ENCODE measurements at regions not wholly inside any gene's neighbourhood (a gene's known extent, or its start where the extent isn't known, plus 50 kb on each side); places are given as distances from the start of the nearest gene placed in this dataset.

DNA sequence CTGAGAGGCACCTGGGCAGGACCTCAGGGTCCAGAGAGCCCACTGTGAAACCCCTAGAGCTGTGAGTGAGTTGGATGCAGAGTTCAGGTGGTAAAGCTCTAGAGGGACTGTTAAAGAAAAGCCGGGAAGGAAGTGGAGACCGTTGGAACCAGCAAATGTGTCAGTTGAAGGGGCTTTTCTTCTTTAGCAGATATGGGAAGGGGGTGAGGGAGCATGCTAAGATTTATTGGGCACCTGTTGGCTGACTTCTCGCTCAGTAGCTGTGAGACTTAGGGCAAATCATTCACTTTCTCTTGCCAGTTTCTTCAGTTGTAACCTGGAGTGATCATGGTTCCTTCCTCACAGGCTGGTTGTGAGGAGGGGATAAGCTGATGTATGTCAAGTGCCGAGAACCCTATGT, 287.7 kb downstream of the DHX35 start:
- TF ChIP-seq CTCF (IDR thresholded peaks at IDR 0.05; ENCODE audit: unreplicated experiment) = no peak
- Mint-ChIP-seq H3K9me3 (ENCODE audit: low read depth) (no peaks in the 10 kb centered on the region), H3K4me3 (ENCODE audit: low read depth) (no peak overlapping the region), H3K36me3 (ENCODE audit: insufficient read depth) (no peaks in the 10 kb centered on the region), H3K27me3 (peaks cover 29% of the 10 kb centered on the region), H3K4me1 (ENCODE audit: low read depth) (no peaks in the 10 kb centered on the region), H3K27ac (no peak overlapping the region)
- DNase-seq (ENCODE audit: low spot score, unreplicated experiment) = no peak

DNA sequence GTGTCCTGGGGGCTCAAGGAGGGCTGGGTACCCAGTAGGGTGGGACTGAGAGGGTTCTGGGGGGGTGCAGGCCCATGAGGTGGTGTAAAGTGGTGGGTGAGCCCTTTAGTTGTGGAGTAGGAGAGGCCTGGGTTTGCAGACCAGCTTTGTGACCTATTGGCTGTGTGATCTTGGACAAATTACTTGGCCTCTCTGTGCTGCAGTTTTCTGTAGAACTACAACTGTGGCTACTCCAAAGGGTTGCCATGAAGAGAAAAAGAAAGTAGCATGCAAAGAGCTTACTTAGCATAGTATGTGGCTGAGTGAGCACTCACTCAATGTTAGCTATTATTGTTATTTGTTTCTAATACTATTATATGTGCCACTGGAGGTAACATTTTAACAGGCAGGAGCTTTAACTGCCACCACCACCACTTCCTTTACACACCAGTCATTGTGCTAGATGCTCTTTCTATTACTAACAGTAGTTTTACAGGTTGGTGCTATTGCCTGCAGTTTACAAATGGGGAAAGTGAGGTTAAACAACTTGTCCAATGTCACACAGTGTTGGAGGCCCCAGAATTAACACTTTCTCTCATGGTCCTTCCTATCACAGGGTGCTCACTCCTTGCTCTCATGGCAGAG, 286.8 kb downstream of the DHX35 start:
- no peaks in the 10 kb centered on the region for H3K9me3 Mint-ChIP-seq (ENCODE audit: low read depth)
- no peaks in the 10 kb centered on the region for H3K4me1 Mint-ChIP-seq (ENCODE audit: low read depth)
- H3K36me3 Mint-ChIP-seq (ENCODE audit: insufficient read depth) = no peaks in the 10 kb centered on the region
- TF ChIP-seq CTCF (IDR thresholded peaks at IDR 0.05; ENCODE audit: unreplicated experiment) = no peak
- H3K27me3 Mint-ChIP-seq = peaks cover 31% of the 10 kb centered on the region
- no peak for DNase-seq (ENCODE audit: low spot score, unreplicated experiment)
- H3K4me3 Mint-ChIP-seq (ENCODE audit: low read depth) = no peak overlapping the region
- no peak overlapping the region for H3K27ac Mint-ChIP-seq

GRCh38 chr20:39248171-39248861, 286.2 kb downstream of the DHX35 start:
- Mint-ChIP-seq H3K4me3 (ENCODE audit: low read depth) (no peak overlapping the region), H3K27me3 (peaks cover 34% of the 10 kb centered on the region), H3K36me3 (ENCODE audit: insufficient read depth) (no peaks in the 10 kb centered on the region), H3K27ac (no peak overlapping the region), H3K4me1 (ENCODE audit: low read depth) (no peaks in the 10 kb centered on the region), H3K9me3 (ENCODE audit: low read depth) (peaks cover 2% of the 10 kb centered on the region)
- no peak for TF ChIP-seq CTCF (IDR thresholded peaks at IDR 0.05; ENCODE audit: unreplicated experiment)
- no peak for DNase-seq (ENCODE audit: low spot score, unreplicated experiment)

GRCh38 chr20:39246436-39246835, 284.3 kb downstream of the DHX35 start:
- H3K9me3 Mint-ChIP-seq (ENCODE audit: low read depth) = peaks cover 12% of the 10 kb centered on the region

More at GRCh38 chr20:39246436-39246835, 284.3 kb downstream of the DHX35 start:
- no peak overlapping the region for H3K4me3 Mint-ChIP-seq (ENCODE audit: low read depth)
- H3K4me1 Mint-ChIP-seq (ENCODE audit: low read depth) = no peaks in the 10 kb centered on the region
- DNase-seq (ENCODE audit: low spot score, unreplicated experiment) = no peak
- no peaks in the 10 kb centered on the region for H3K36me3 Mint-ChIP-seq (ENCODE audit: insufficient read depth)
- H3K27me3 Mint-ChIP-seq = peaks cover 35% of the 10 kb centered on the region
- no peak for TF ChIP-seq CTCF (IDR thresholded peaks at IDR 0.05; ENCODE audit: unreplicated experiment)
- H3K27ac Mint-ChIP-seq = no peak overlapping the region

All from progenitor cell of endocrine pancreas (in vitro differentiated cells).